ENCODE measurements at regions not wholly inside any gene's neighbourhood (a gene's known extent, or its start where the extent isn't known, plus 50 kb on each side); places are given as distances from the start of the nearest gene placed in this dataset.

DNA sequence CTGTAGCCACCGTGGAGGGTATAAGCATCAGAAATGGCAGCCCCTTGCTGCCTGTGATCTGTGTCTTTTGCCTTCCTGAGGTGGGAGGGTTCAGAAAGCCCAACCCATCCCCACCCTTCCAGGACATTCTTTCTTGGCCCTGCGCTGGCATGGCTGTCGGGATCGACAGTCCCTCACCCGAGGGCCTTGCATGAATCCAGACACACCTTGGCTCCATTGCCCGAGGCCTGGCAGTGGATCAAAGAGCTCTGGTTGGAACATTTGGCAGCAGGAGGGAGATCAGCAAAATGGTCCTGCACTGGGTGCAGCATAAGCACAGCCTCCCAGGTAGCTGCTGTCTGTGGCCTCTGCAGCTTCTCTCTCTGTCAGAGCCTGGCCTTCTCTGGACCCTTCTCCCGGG, 246.6 kb upstream of the MAF start:
- H3K4me3 Mint-ChIP-seq (ENCODE audit: unreplicated experiment), result no peak overlapping the region
- H3K4me1 Mint-ChIP-seq (ENCODE audit: unreplicated experiment), result no peaks in the 10 kb centered on the region
- H3K27me3 Mint-ChIP-seq (ENCODE audit: unreplicated experiment), result no peaks in the 10 kb centered on the region
- TF ChIP-seq CTCF (IDR thresholded peaks at IDR 0.05; ENCODE audit: unreplicated experiment), result no peak
- DNase-seq (ENCODE audit: low spot score), result no peak
- H3K36me3 Mint-ChIP-seq (ENCODE audit: low read depth, unreplicated experiment), result no peaks in the 10 kb centered on the region
- H3K27ac Mint-ChIP-seq (ENCODE audit: unreplicated experiment), result no peak overlapping the region
- no peaks in the 10 kb centered on the region for H3K9me3 Mint-ChIP-seq (ENCODE audit: unreplicated experiment)

DNA sequence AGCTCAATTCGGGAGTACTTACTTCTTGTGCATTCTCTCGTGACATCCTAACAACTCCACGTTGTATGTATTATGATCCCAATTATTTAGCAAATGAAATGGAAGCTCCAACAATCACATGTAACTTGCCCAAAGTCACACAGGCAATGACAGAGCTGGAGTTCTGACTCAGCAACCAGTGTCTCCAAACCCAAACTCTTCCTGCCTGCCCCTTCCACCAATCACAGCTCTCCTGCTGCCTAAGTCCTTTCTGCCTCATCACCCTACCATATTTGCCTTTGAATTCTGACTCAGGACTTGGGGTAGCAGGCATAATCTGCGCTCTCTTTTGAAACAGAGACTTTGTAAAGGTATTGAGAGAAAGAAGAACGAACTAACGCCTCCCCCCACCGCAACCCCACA, 245.2 kb upstream of the MAF start:
- H3K4me3 Mint-ChIP-seq (ENCODE audit: unreplicated experiment), result no peak overlapping the region
- no peak overlapping the region for H3K27ac Mint-ChIP-seq (ENCODE audit: unreplicated experiment)
- no peaks in the 10 kb centered on the region for H3K36me3 Mint-ChIP-seq (ENCODE audit: low read depth, unreplicated experiment)
- H3K9me3 Mint-ChIP-seq (ENCODE audit: unreplicated experiment), result no peaks in the 10 kb centered on the region
- no peak for TF ChIP-seq CTCF (IDR thresholded peaks at IDR 0.05; ENCODE audit: unreplicated experiment)
- no peaks in the 10 kb centered on the region for H3K27me3 Mint-ChIP-seq (ENCODE audit: unreplicated experiment)
- no peak for DNase-seq (ENCODE audit: low spot score)
- no peaks in the 10 kb centered on the region for H3K4me1 Mint-ChIP-seq (ENCODE audit: unreplicated experiment)

- DNase-seq (ENCODE audit: low spot score), result no peak
- Mint-ChIP-seq H3K36me3 (ENCODE audit: low read depth, unreplicated experiment) (no peaks in the 10 kb centered on the region), H3K4me1 (ENCODE audit: unreplicated experiment) (no peaks in the 10 kb centered on the region), H3K4me3 (ENCODE audit: unreplicated experiment) (no peak overlapping the region), H3K27me3 (ENCODE audit: unreplicated experiment) (no peaks in the 10 kb centered on the region), H3K9me3 (ENCODE audit: unreplicated experiment) (no peaks in the 10 kb centered on the region), H3K27ac (ENCODE audit: unreplicated experiment) (no peak overlapping the region)
- TF ChIP-seq CTCF (IDR thresholded peaks at IDR 0.05; ENCODE audit: unreplicated experiment), result no peak
These were observed 244.6 kb upstream of the MAF start for GRCh38 chr16:79845033-79845733.

DNA sequence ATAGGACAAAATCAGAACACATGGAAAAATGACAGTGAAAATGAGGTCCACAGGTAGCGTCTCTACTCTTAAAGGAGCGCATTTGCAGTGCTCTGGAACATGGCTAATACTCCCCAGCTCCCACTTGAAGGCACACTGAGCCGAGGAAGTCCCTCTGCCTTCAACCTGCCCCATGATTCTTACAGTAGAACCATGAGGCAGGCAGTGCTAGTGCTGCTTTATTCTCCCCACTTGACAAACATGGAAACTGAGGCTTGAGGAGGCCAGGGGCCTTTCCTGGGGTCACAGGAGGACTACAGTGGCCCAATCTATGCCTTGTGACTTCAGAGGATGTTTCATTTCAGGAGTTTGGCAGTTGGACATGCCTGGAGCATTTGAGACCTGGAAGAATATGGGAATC, 244.1 kb upstream of the MAF start:
- no peaks in the 10 kb centered on the region for H3K4me1 Mint-ChIP-seq (ENCODE audit: unreplicated experiment)
- H3K27me3 Mint-ChIP-seq (ENCODE audit: unreplicated experiment), result no peaks in the 10 kb centered on the region
- no peak overlapping the region for H3K27ac Mint-ChIP-seq (ENCODE audit: unreplicated experiment)
- H3K4me3 Mint-ChIP-seq (ENCODE audit: unreplicated experiment), result no peak overlapping the region
- no peaks in the 10 kb centered on the region for H3K9me3 Mint-ChIP-seq (ENCODE audit: unreplicated experiment)
- H3K36me3 Mint-ChIP-seq (ENCODE audit: low read depth, unreplicated experiment), result no peaks in the 10 kb centered on the region
- no peak for DNase-seq (ENCODE audit: low spot score)
- no peak for TF ChIP-seq CTCF (IDR thresholded peaks at IDR 0.05; ENCODE audit: unreplicated experiment)

GRCh38 chr16:79843631-79844043, 243.1 kb upstream of the MAF start:
- TF ChIP-seq CTCF (IDR thresholded peaks at IDR 0.05; ENCODE audit: unreplicated experiment), result no peak
- no peak for DNase-seq (ENCODE audit: low spot score)
- H3K4me1 Mint-ChIP-seq (ENCODE audit: unreplicated experiment), result no peaks in the 10 kb centered on the region
- no peak overlapping the region for H3K27ac Mint-ChIP-seq (ENCODE audit: unreplicated experiment)
- H3K9me3 Mint-ChIP-seq (ENCODE audit: unreplicated experiment), result no peaks in the 10 kb centered on the region
- H3K27me3 Mint-ChIP-seq (ENCODE audit: unreplicated experiment), result no peaks in the 10 kb centered on the region
- no peaks in the 10 kb centered on the region for H3K36me3 Mint-ChIP-seq (ENCODE audit: low read depth, unreplicated experiment)
- H3K4me3 Mint-ChIP-seq (ENCODE audit: unreplicated experiment), result no peak overlapping the region

Data from endothelial cell (in vitro differentiated cells).